ENCODE measurements at regions not wholly inside any gene's neighbourhood (a gene's known extent, or its start where the extent isn't known, plus 50 kb on each side); places are given as distances from the start of the nearest gene placed in this dataset.

- intact Hi-C loops (cut with DNase I; ENCODE audit: low total_unique reads), result no loop called here
- peaks cover 0 to 50% (median 21%) of the 10 kb centered on the region in 3 donors for H3K27me3 ChIP-seq
- peak overlapping the region; percentile 96 to 98 (median 98) for H3K27ac ChIP-seq
- H3K4me1 ChIP-seq, result peaks cover 23 to 74% (median 54%) of the 10 kb centered on the region in 4 donors
- peak; percentile 92 for DNase-seq
- WGBS, 5 donors, result 0 to 1% (median 1%) methylated on average over 49 to 90 of the region's 95 CpGs
- H3K9me3 ChIP-seq, result no peaks in the 10 kb centered on the region
- no peaks in the 10 kb centered on the region for H3K36me3 ChIP-seq
- TF ChIP-seq EP300 (IDR thresholded peaks at IDR 0.05) (no peak), POLR2AphosphoS5 (IDR thresholded peaks at IDR 0.05) (peak; percentile 3 to 91 (median 87)), POLR2A (IDR thresholded peaks at IDR 0.05) (peak in 1 of 4 donors; percentile 84), CTCF (IDR thresholded peaks at IDR 0.05) (peak in 3 of 7 experiments; percentile 16 to 37 (median 32))
- H3K4me3 ChIP-seq, result peak overlapping the region; percentile 68 to 91 (median 75)
These were observed 49.8 kb upstream of the BAHCC1 start for GRCh38 chr17:81345228-81346089.

All from stomach (tissue), 8 donors.